Fibroblast of mammary gland (primary cell): ENCODE measurements at regions not wholly inside any gene's neighbourhood (a gene's known extent, or its start where the extent isn't known, plus 50 kb on each side); places are given as distances from the start of the nearest gene placed in this dataset.

ENCODE experiments used
- DNase-seq: peaks from one replicate; pipeline ENCODE4 v3.0.0-alpha.2; 2010; ENCODE audit warnings: low read depth
- H3K4me3 ChIP-seq: 2 replicates; pipeline ENCODE4 v1.5.1; 2011; ENCODE audit warnings: low read depth, mild to moderate bottlenecking, low read length, moderate library complexity; ENCODE audit not compliant: control insufficient read depth
- TF ChIP-seq, protein P1 (sequence below): conservative IDR thresholded peaks from 2 replicates; pipeline ENCODE4 v1.5.1; 2011; ENCODE audit warnings: low read depth, low read length, inconsistent platforms; ENCODE audit not compliant: control insufficient read depth, insufficient read depth

DNA sequence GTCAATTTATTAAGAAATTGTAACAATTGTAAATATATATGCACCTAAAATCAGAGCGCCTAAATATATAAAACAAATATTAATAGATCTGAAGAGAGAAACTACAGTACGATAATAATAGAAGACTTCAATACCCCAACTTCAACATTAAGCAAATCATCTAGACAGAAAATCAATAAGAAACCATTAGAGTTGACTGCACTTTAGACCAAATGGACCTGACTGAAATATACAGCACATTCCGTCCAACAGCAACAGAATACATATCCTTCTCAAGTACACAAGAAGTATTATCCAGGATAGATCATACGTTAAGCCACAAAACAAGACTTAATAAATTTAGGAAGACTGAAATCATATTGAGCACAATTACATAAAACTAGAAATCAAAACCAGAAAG, 208.7 kb downstream of the MED10 start:
- H3K4me3 ChIP-seq = no peak overlapping the region
- DNase-seq = no peak
- TF ChIP-seq, protein P1, sequence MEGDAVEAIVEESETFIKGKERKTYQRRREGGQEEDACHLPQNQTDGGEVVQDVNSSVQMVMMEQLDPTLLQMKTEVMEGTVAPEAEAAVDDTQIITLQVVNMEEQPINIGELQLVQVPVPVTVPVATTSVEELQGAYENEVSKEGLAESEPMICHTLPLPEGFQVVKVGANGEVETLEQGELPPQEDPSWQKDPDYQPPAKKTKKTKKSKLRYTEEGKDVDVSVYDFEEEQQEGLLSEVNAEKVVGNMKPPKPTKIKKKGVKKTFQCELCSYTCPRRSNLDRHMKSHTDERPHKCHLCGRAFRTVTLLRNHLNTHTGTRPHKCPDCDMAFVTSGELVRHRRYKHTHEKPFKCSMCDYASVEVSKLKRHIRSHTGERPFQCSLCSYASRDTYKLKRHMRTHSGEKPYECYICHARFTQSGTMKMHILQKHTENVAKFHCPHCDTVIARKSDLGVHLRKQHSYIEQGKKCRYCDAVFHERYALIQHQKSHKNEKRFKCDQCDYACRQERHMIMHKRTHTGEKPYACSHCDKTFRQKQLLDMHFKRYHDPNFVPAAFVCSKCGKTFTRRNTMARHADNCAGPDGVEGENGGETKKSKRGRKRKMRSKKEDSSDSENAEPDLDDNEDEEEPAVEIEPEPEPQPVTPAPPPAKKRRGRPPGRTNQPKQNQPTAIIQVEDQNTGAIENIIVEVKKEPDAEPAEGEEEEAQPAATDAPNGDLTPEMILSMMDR = no peak

DNA sequence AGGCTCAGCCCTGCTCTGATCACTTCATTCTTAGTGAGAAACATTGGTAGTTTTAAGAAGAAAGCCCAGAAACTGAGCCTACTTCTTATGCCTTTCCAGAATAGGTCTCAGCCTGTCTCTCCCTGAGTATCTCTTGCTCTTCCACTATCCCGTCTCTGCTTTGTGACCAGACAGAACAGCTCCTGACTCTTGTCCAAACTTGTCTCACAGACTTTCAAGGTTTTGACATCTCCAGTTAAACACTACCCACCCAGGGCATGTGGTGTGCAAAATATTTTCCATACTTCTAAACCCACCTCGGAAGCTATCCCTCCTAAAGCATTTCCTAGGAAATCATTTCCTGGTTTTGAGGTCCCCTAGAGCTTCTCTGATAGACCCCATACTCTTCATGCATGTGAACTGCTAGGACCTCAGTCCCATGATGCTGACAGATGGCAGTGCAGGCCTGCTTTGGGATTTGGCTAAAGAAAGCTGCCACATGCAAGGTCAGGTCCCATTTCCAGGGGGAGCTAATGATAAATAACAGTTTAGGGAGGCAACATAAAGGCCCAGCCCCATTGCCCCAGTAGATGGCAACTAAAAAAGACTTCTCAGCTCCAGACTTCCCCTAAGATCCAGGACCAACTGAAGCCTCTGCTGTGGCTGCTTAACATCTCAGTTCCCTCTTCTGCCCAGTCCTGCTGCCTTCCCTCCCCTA, 211.5 kb downstream of the MED10 start:
- no peak overlapping the region for H3K4me3 ChIP-seq
- TF ChIP-seq, protein P1 = no peak
- DNase-seq = no peak

DNA sequence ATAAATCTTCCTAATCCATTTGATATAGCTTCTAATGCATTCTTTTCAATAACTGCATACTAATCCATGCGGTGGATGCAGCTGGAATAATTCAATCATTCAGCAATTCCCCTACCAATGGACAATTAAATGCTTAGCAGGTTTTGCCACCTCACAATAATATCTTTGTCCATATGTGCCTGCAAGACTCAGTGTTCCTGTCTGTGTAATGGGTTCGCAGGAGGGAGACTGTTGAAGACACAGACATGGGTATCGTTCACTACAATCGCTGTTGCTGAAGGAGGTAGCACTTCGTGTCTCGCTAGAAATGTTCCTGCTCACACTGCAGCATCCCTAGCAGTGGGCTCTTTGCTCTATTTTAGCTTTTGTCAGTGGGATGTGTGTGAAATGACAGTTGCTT, 214.4 kb downstream of the MED10 start:
- no peak overlapping the region for H3K4me3 ChIP-seq
- TF ChIP-seq, protein P1 = no peak
- no peak for DNase-seq

DNA sequence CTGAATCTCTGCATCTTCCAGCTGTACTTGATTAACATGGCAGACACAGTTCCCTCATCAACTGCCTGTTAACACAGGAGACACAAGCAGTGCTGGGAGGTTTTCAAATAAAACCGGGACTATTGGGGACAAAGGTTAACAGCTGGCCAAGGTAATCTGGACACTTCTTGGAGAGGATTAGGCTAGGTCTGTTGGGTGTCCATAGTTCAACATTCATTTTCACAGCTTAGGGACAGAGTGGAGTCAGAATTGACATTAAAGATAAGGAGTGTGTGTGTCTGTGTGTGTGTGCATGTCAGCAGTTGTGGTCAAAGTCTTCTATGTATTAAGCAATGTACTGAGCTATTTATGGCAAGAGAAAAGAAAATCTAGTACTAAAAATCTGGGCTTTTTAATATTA, 216.2 kb downstream of the MED10 start:
- no peak overlapping the region for H3K4me3 ChIP-seq
- TF ChIP-seq, protein P1 = no peak
- DNase-seq = peak; percentile 50

DNA sequence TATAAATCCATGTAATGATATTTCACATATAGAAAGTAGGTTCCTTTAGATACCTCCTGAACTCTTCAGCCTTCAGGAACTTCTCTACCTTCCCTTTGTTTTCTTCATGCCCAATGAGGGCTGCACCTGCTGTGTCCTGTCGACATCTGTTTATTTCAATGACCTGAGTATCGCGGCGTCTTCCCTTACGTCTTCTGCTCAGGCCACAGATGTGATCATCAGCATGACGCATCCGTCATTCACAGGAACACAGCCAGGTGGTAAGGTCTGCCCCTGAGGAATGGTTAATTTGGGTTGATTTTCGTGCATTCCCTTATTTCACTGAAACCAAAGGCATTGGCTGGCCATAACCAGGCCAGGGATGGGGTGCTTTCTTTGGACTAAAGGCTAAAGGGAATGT, 217.1 kb downstream of the MED10 start:
- no peak for DNase-seq
- H3K4me3 ChIP-seq = no peak overlapping the region
- TF ChIP-seq, protein P1 = no peak

DNA sequence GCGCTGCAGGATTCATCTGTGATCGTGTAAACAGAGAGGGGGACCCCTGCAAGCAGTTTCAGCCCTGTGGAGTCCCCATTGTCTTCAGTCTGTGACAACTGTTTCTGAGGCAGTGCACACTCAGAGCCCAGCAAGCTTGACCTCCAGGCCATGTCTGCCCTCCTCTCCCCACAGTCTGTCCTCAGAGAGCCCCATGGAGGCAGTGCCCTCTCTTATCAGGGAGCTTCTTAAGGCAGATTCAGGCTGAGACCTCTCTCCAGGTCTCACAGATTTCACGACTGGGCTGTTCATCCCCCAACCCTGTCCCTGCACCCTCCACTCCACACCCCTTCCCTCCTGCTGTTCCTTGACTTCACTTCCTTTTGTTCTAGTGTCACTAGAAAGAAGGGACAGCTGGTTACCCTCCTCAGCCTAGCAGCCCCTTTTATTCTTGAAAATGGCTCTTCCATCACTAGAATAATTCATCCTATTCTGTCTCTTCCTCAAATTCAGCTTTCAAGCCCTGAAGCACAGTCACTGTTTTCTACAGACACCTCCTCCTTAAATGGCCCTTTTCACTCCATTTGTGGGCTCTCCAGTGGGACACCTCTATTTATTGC, 218.4 kb downstream of the MED10 start:
- DNase-seq = no peak
- TF ChIP-seq, protein P1 = no peak
- peak overlapping the region; percentile 20 for H3K4me3 ChIP-seq
